ENCODE measurements at regions not wholly inside any gene's neighbourhood (a gene's known extent, or its start where the extent isn't known, plus 50 kb on each side); places are given as distances from the start of the nearest gene placed in this dataset.

- Histone ChIP-seq H3K4me1 (ENCODE audit: control insufficient read depth, insufficient read depth, low read length) (no peaks in the 10 kb centered on the region), H3K36me3 (ENCODE audit: control insufficient read depth, insufficient read depth, low read length) (no peaks in the 10 kb centered on the region), H3K9me3 (ENCODE audit: control insufficient read depth, insufficient read depth, low read length) (no peaks in the 10 kb centered on the region), H3K27ac (ENCODE audit: low read depth, low read length) (no peak overlapping the region), H3K27me3 (ENCODE audit: control insufficient read depth, insufficient read depth, low read length) (no peaks in the 10 kb centered on the region), H3K4me3 (ENCODE audit: low read depth, low read length) (no peak overlapping the region)
- no CpG with 5 or more reads among the region's 1 CpG for WGBS (ENCODE audit: insufficient coverage)
- no peak for DNase-seq (ENCODE audit: low read depth in 4 of 6, low spot score in 6 of 6)
Measured at GRCh38 chr3:135719449-135719848, 246.1 kb upstream of the PPP2R3A start.

- WGBS (ENCODE audit: insufficient coverage) = no CpG with 5 or more reads among the region's 3 CpGs
- Histone ChIP-seq H3K4me3 (ENCODE audit: low read depth, low read length) (no peak overlapping the region), H3K9me3 (ENCODE audit: control insufficient read depth, insufficient read depth, low read length) (peaks cover 13% of the 10 kb centered on the region), H3K36me3 (ENCODE audit: control insufficient read depth, insufficient read depth, low read length) (no peaks in the 10 kb centered on the region), H3K27ac (ENCODE audit: low read depth, low read length) (no peak overlapping the region), H3K4me1 (ENCODE audit: control insufficient read depth, insufficient read depth, low read length) (no peaks in the 10 kb centered on the region), H3K27me3 (ENCODE audit: control insufficient read depth, insufficient read depth, low read length) (no peaks in the 10 kb centered on the region)
- no peak for DNase-seq (ENCODE audit: low read depth in 4 of 6, low spot score in 6 of 6)
Measured at GRCh38 chr3:135728007-135728721, 237.4 kb upstream of the PPP2R3A start.

GRCh38 chr3:135731546-135731945, 234.0 kb upstream of the PPP2R3A start:
- no peak for DNase-seq (ENCODE audit: low read depth in 4 of 6, low spot score in 6 of 6)
- Histone ChIP-seq H3K4me3 (ENCODE audit: low read depth, low read length) (no peak overlapping the region), H3K27me3 (ENCODE audit: control insufficient read depth, insufficient read depth, low read length) (no peaks in the 10 kb centered on the region), H3K27ac (ENCODE audit: low read depth, low read length) (no peak overlapping the region), H3K36me3 (ENCODE audit: control insufficient read depth, insufficient read depth, low read length) (no peaks in the 10 kb centered on the region), H3K9me3 (ENCODE audit: control insufficient read depth, insufficient read depth, low read length) (peaks cover 10% of the 10 kb centered on the region), H3K4me1 (ENCODE audit: control insufficient read depth, insufficient read depth, low read length) (no peaks in the 10 kb centered on the region)
- WGBS (ENCODE audit: insufficient coverage) = 94% methylated on average over 2 of the region's 2 CpGs

GRCh38 chr3:135736740-135737139, 228.8 kb upstream of the PPP2R3A start:
- Histone ChIP-seq H3K4me1 (ENCODE audit: control insufficient read depth, insufficient read depth, low read length) (peaks cover 10% of the 10 kb centered on the region), H3K9me3 (ENCODE audit: control insufficient read depth, insufficient read depth, low read length) (peaks cover 9% of the 10 kb centered on the region), H3K27ac (ENCODE audit: low read depth, low read length) (no peak overlapping the region), H3K36me3 (ENCODE audit: control insufficient read depth, insufficient read depth, low read length) (no peaks in the 10 kb centered on the region), H3K4me3 (ENCODE audit: low read depth, low read length) (no peak overlapping the region), H3K27me3 (ENCODE audit: control insufficient read depth, insufficient read depth, low read length) (no peaks in the 10 kb centered on the region)
- DNase-seq (ENCODE audit: low read depth in 4 of 6, low spot score in 6 of 6) = peak in 1 of 6 donors; percentile 68
- WGBS (ENCODE audit: insufficient coverage) = 70% methylated on average over 6 of the region's 6 CpGs

GRCh38 chr3:135739779-135740178, 225.7 kb upstream of the PPP2R3A start:
- 58% methylated on average over 1 of the region's 2 CpGs for WGBS (ENCODE audit: insufficient coverage)
- Histone ChIP-seq H3K36me3 (ENCODE audit: control insufficient read depth, insufficient read depth, low read length) (no peaks in the 10 kb centered on the region), H3K9me3 (ENCODE audit: control insufficient read depth, insufficient read depth, low read length) (peaks cover 9% of the 10 kb centered on the region), H3K27me3 (ENCODE audit: control insufficient read depth, insufficient read depth, low read length) (no peaks in the 10 kb centered on the region), H3K27ac (ENCODE audit: low read depth, low read length) (no peak overlapping the region), H3K4me1 (ENCODE audit: control insufficient read depth, insufficient read depth, low read length) (peaks cover 10% of the 10 kb centered on the region), H3K4me3 (ENCODE audit: low read depth, low read length) (no peak overlapping the region)
- DNase-seq (ENCODE audit: low read depth in 4 of 6, low spot score in 6 of 6) = peak in 2 of 6 donors; percentile 49 to 88

GRCh38 chr3:135740211-135740610, 225.3 kb upstream of the PPP2R3A start:
- Histone ChIP-seq H3K9me3 (ENCODE audit: control insufficient read depth, insufficient read depth, low read length) (peaks cover 9% of the 10 kb centered on the region), H3K36me3 (ENCODE audit: control insufficient read depth, insufficient read depth, low read length) (no peaks in the 10 kb centered on the region), H3K27ac (ENCODE audit: low read depth, low read length) (no peak overlapping the region), H3K4me1 (ENCODE audit: control insufficient read depth, insufficient read depth, low read length) (peaks cover 10% of the 10 kb centered on the region), H3K27me3 (ENCODE audit: control insufficient read depth, insufficient read depth, low read length) (no peaks in the 10 kb centered on the region), H3K4me3 (ENCODE audit: low read depth, low read length) (no peak overlapping the region)
- peak in 2 of 6 donors; percentile 13 to 76 for DNase-seq (ENCODE audit: low read depth in 4 of 6, low spot score in 6 of 6)
- WGBS (ENCODE audit: insufficient coverage) = 28% methylated on average over 8 of the region's 9 CpGs

- H3K4me3 ChIP-seq (ENCODE audit: low read depth, low read length) = no peak overlapping the region
- H3K4me1 ChIP-seq (ENCODE audit: control insufficient read depth, insufficient read depth, low read length) = peaks cover 10% of the 10 kb centered on the region
- H3K9me3 ChIP-seq (ENCODE audit: control insufficient read depth, insufficient read depth, low read length) = peaks cover 8% of the 10 kb centered on the region
- H3K27me3 ChIP-seq (ENCODE audit: control insufficient read depth, insufficient read depth, low read length) = no peaks in the 10 kb centered on the region
- peak in 1 of 6 donors; percentile 70 for DNase-seq (ENCODE audit: low read depth in 4 of 6, low spot score in 6 of 6)
- H3K27ac ChIP-seq (ENCODE audit: low read depth, low read length) = no peak overlapping the region
- no peaks in the 10 kb centered on the region for H3K36me3 ChIP-seq (ENCODE audit: control insufficient read depth, insufficient read depth, low read length)
Measured at GRCh38 chr3:135740751-135741150, 224.8 kb upstream of the PPP2R3A start.

- DNase-seq (ENCODE audit: low read depth in 4 of 6, low spot score in 6 of 6) = no peak
- 79% methylated on average over 2 of the region's 4 CpGs for WGBS (ENCODE audit: insufficient coverage)
Measured at GRCh38 chr3:135751991-135752390, 213.5 kb upstream of the PPP2R3A start.

GRCh38 chr3:135752851-135753250, 212.7 kb upstream of the PPP2R3A start:
- Histone ChIP-seq H3K36me3 (ENCODE audit: control insufficient read depth, insufficient read depth, low read length) (no peaks in the 10 kb centered on the region), H3K9me3 (ENCODE audit: control insufficient read depth, insufficient read depth, low read length) (no peaks in the 10 kb centered on the region), H3K27ac (ENCODE audit: low read depth, low read length) (no peak overlapping the region), H3K4me3 (ENCODE audit: low read depth, low read length) (no peak overlapping the region), H3K27me3 (ENCODE audit: control insufficient read depth, insufficient read depth, low read length) (no peaks in the 10 kb centered on the region), H3K4me1 (ENCODE audit: control insufficient read depth, insufficient read depth, low read length) (peaks cover 3% of the 10 kb centered on the region)
- DNase-seq (ENCODE audit: low read depth in 4 of 6, low spot score in 6 of 6) = no peak
- WGBS (ENCODE audit: insufficient coverage) = 89% methylated on average over 2 of the region's 2 CpGs

More at GRCh38 chr3:135751991-135752390, 213.5 kb upstream of the PPP2R3A start:
- no peaks in the 10 kb centered on the region for H3K36me3 ChIP-seq (ENCODE audit: control insufficient read depth, insufficient read depth, low read length)
- no peaks in the 10 kb centered on the region for H3K9me3 ChIP-seq (ENCODE audit: control insufficient read depth, insufficient read depth, low read length)
- no peak overlapping the region for H3K4me3 ChIP-seq (ENCODE audit: low read depth, low read length)
- peaks cover 3% of the 10 kb centered on the region for H3K4me1 ChIP-seq (ENCODE audit: control insufficient read depth, insufficient read depth, low read length)
- no peaks in the 10 kb centered on the region for H3K27me3 ChIP-seq (ENCODE audit: control insufficient read depth, insufficient read depth, low read length)
- H3K27ac ChIP-seq (ENCODE audit: low read depth, low read length) = no peak overlapping the region

GRCh38 chr3:135753506-135753905, 212.0 kb upstream of the PPP2R3A start:
- 88% methylated on average over 7 of the region's 7 CpGs for WGBS (ENCODE audit: insufficient coverage)
- Histone ChIP-seq H3K4me3 (ENCODE audit: low read depth, low read length) (no peak overlapping the region), H3K27me3 (ENCODE audit: control insufficient read depth, insufficient read depth, low read length) (no peaks in the 10 kb centered on the region), H3K9me3 (ENCODE audit: control insufficient read depth, insufficient read depth, low read length) (no peaks in the 10 kb centered on the region), H3K36me3 (ENCODE audit: control insufficient read depth, insufficient read depth, low read length) (no peaks in the 10 kb centered on the region), H3K27ac (ENCODE audit: low read depth, low read length) (no peak overlapping the region), H3K4me1 (ENCODE audit: control insufficient read depth, insufficient read depth, low read length) (peaks cover 3% of the 10 kb centered on the region)
- no peak for DNase-seq (ENCODE audit: low read depth in 4 of 6, low spot score in 6 of 6)

Data from spinal cord (tissue), 9 donors.